C4-2B (cell line): ENCODE measurements at regions not wholly inside any gene's neighbourhood (a gene's known extent, or its start where the extent isn't known, plus 50 kb on each side); places are given as distances from the start of the nearest gene placed in this dataset.

Source experiments
- CTCF ChIP-seq: fragments of 450-650 bp; conservative IDR thresholded peaks from 2 replicates; pipeline ENCODE4 v1.5.1; 2017; ENCODE audit warnings: mild to moderate bottlenecking
- ZFX ChIP-seq: fragments of 450-650 bp; IDR thresholded peaks from 2 replicates; pipeline ENCODE4 v1.6.1; 2017

GRCh38 chr15:37636736-37637135, 297.7 kb upstream of the TMCO5A start:
- TF ChIP-seq CTCF: no peak
- TF ChIP-seq ZFX: no peak
